DOHH2 (cell line): ENCODE measurements at regions not wholly inside any gene's neighbourhood (a gene's known extent, or its start where the extent isn't known, plus 50 kb on each side); places are given as distances from the start of the nearest gene placed in this dataset.

ENCODE experiments used
- CTCF ChIP-seq: fragments of 200-600 bp; sonication (generic); IDR thresholded peaks from one replicate; pipeline ENCODE4 v1.5.1; 2014; ENCODE audit warnings: antibody characterized with exemption, mild to moderate bottlenecking, low read depth, low read length; ENCODE audit not compliant: poor library complexity, severe bottlenecking
- EZH2phosphoT487 ChIP-seq: fragments of 200-600 bp; sonication (generic); IDR thresholded peaks from 2 replicates; pipeline ENCODE4 v1.6.1; 2017; ENCODE audit warnings: borderline replicate concordance, mild to moderate bottlenecking, antibody characterized with exemption, low read length, moderate library complexity, mixed read lengths

- TF ChIP-seq CTCF (no peak), EZH2phosphoT487 (no peak)
Observed at GRCh38 chrX:46184749-46185148, 360.5 kb downstream of the ZNF674 start.
